ENCODE measurements at regions not wholly inside any gene's neighbourhood (a gene's known extent, or its start where the extent isn't known, plus 50 kb on each side); places are given as distances from the start of the nearest gene placed in this dataset.

- H3K36me3 ChIP-seq (ENCODE audit: insufficient read depth, low read length): no peaks in the 10 kb centered on the region
- no peaks in the 10 kb centered on the region for H3K27me3 Mint-ChIP-seq (ENCODE audit: low read depth, unreplicated experiment)
- H4K20me1 ChIP-seq (ENCODE audit: insufficient read depth, low read length): no peaks in the 10 kb centered on the region
- no peak overlapping the region for H3K27ac ChIP-seq (ENCODE audit: low read depth, low read length)
- H3K79me2 ChIP-seq (ENCODE audit: insufficient read depth, low read length): no peaks in the 10 kb centered on the region
- H2AFZ ChIP-seq (ENCODE audit: low read depth, low read length): no peak overlapping the region
- TF ChIP-seq EZH2 (IDR thresholded peaks at IDR 0.05; ENCODE audit: insufficient read depth, low read length): no peak
- TF ChIP-seq CTCF (IDR thresholded peaks at IDR 0.05; ENCODE audit: insufficient read depth, low read depth, low read length): no peak
- H3K9me3 Mint-ChIP-seq (ENCODE audit: unreplicated experiment): no peaks in the 10 kb centered on the region
- H3K4me1 ChIP-seq (ENCODE audit: insufficient read depth, low read length): peaks cover 12% of the 10 kb centered on the region
- H3K36me3 Mint-ChIP-seq (ENCODE audit: low read depth, unreplicated experiment): no peaks in the 10 kb centered on the region
- no peaks in the 10 kb centered on the region for H3K27me3 ChIP-seq (ENCODE audit: insufficient read depth, low read length)
- DNase-seq (ENCODE audit: low read depth) (no peak), FAIRE-seq (no peak)
- H3K4me2 ChIP-seq (ENCODE audit: low read length): no peak overlapping the region
- H3K27ac Mint-ChIP-seq (ENCODE audit: unreplicated experiment): no peak overlapping the region
- no peak overlapping the region for H3K9ac ChIP-seq (ENCODE audit: low read length)
- H3K9me3 ChIP-seq (ENCODE audit: insufficient read depth, low read depth, low read length): no peaks in the 10 kb centered on the region
- no peak overlapping the region for H3K4me3 Mint-ChIP-seq (ENCODE audit: unreplicated experiment)
- peaks cover 8% of the 10 kb centered on the region for H3K4me1 Mint-ChIP-seq (ENCODE audit: low read depth, unreplicated experiment)
- H3K4me3 ChIP-seq (ENCODE audit: insufficient read depth, low read depth, low read length): no peak overlapping the region
Observed at GRCh38 chr10:36722777-36723176, 402.6 kb upstream of the ANKRD30A start.

DNA sequence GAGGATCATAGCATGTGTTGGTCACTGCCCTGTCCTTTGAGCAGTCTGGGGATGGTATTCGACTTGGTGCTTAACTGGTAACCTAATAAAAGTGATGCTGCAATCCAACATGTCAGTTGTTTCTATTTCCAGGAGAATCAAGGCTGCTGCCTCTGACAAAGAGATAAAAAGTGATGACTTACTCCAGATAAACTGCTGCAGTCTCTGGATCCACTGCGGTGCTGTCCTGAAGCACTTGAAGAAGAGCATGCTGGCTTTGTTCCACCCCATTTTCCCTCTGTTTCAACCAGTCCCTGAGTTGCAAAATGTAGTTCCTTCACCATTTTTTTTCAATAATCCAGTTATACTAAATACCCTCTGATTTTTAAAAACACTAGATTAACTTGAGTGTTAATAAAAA is 403.5 kb upstream of the ANKRD30A start:
- no peaks in the 10 kb centered on the region for H3K9me3 Mint-ChIP-seq (ENCODE audit: unreplicated experiment)
- H3K36me3 ChIP-seq (ENCODE audit: insufficient read depth, low read length): no peaks in the 10 kb centered on the region
- DNase-seq (ENCODE audit: low read depth): no peak
- H3K27me3 ChIP-seq (ENCODE audit: insufficient read depth, low read length): no peaks in the 10 kb centered on the region
- peaks cover 12% of the 10 kb centered on the region for H3K4me1 ChIP-seq (ENCODE audit: insufficient read depth, low read length)
- H3K27ac Mint-ChIP-seq (ENCODE audit: unreplicated experiment): no peak overlapping the region
- H3K4me3 ChIP-seq (ENCODE audit: insufficient read depth, low read depth, low read length): no peak overlapping the region
- H3K79me2 ChIP-seq (ENCODE audit: insufficient read depth, low read length): no peaks in the 10 kb centered on the region
- no peak overlapping the region for H3K4me2 ChIP-seq (ENCODE audit: low read length)
- H2AFZ ChIP-seq (ENCODE audit: low read depth, low read length): no peak overlapping the region
- no peak overlapping the region for H3K27ac ChIP-seq (ENCODE audit: low read depth, low read length)
- no peak overlapping the region for H3K4me3 Mint-ChIP-seq (ENCODE audit: unreplicated experiment)
- no peaks in the 10 kb centered on the region for H3K27me3 Mint-ChIP-seq (ENCODE audit: low read depth, unreplicated experiment)
- H3K9ac ChIP-seq (ENCODE audit: low read length): no peak overlapping the region
- no peak for FAIRE-seq
- no peaks in the 10 kb centered on the region for H4K20me1 ChIP-seq (ENCODE audit: insufficient read depth, low read length)
- H3K36me3 Mint-ChIP-seq (ENCODE audit: low read depth, unreplicated experiment): no peaks in the 10 kb centered on the region
- TF ChIP-seq CTCF (IDR thresholded peaks at IDR 0.05; ENCODE audit: insufficient read depth, low read depth, low read length): no peak
- TF ChIP-seq EZH2 (IDR thresholded peaks at IDR 0.05; ENCODE audit: insufficient read depth, low read length): no peak
- H3K9me3 ChIP-seq (ENCODE audit: insufficient read depth, low read depth, low read length): no peaks in the 10 kb centered on the region
- peaks cover 8% of the 10 kb centered on the region for H3K4me1 Mint-ChIP-seq (ENCODE audit: low read depth, unreplicated experiment)

- H3K27ac ChIP-seq (ENCODE audit: low read depth, low read length): no peak overlapping the region
- no peak overlapping the region for H3K4me2 ChIP-seq (ENCODE audit: low read length)
- no peaks in the 10 kb centered on the region for H4K20me1 ChIP-seq (ENCODE audit: insufficient read depth, low read length)
- no peaks in the 10 kb centered on the region for H3K27me3 ChIP-seq (ENCODE audit: insufficient read depth, low read length)
- H3K9me3 Mint-ChIP-seq (ENCODE audit: unreplicated experiment): no peaks in the 10 kb centered on the region
- DNase-seq (ENCODE audit: low read depth) (no peak), FAIRE-seq (no peak)
- H3K36me3 Mint-ChIP-seq (ENCODE audit: low read depth, unreplicated experiment): no peaks in the 10 kb centered on the region
- H2AFZ ChIP-seq (ENCODE audit: low read depth, low read length): no peak overlapping the region
- no peaks in the 10 kb centered on the region for H3K79me2 ChIP-seq (ENCODE audit: insufficient read depth, low read length)
- no peaks in the 10 kb centered on the region for H3K27me3 Mint-ChIP-seq (ENCODE audit: low read depth, unreplicated experiment)
- H3K4me3 ChIP-seq (ENCODE audit: insufficient read depth, low read depth, low read length): no peak overlapping the region
- TF ChIP-seq CTCF (IDR thresholded peaks at IDR 0.05; ENCODE audit: insufficient read depth, low read depth, low read length): no peak
- TF ChIP-seq EZH2 (IDR thresholded peaks at IDR 0.05; ENCODE audit: insufficient read depth, low read length): no peak
- no peak overlapping the region for H3K9ac ChIP-seq (ENCODE audit: low read length)
- H3K4me1 ChIP-seq (ENCODE audit: insufficient read depth, low read length): peaks cover 8% of the 10 kb centered on the region
- H3K4me3 Mint-ChIP-seq (ENCODE audit: unreplicated experiment): no peak overlapping the region
- H3K27ac Mint-ChIP-seq (ENCODE audit: unreplicated experiment): no peak overlapping the region
- H3K36me3 ChIP-seq (ENCODE audit: insufficient read depth, low read length): no peaks in the 10 kb centered on the region
- H3K9me3 ChIP-seq (ENCODE audit: insufficient read depth, low read depth, low read length): no peaks in the 10 kb centered on the region
- peaks cover 5% of the 10 kb centered on the region for H3K4me1 Mint-ChIP-seq (ENCODE audit: low read depth, unreplicated experiment)
Observed at GRCh38 chr10:36720895-36721294, 404.5 kb upstream of the ANKRD30A start.

Measured in astrocyte (in vitro differentiated cells and primary cell).